ENCODE measurements at regions not wholly inside any gene's neighbourhood (a gene's known extent, or its start where the extent isn't known, plus 50 kb on each side); places are given as distances from the start of the nearest gene placed in this dataset.

GRCh38 chr6:167485186-167485978 is 160.5 kb downstream of the TTLL2 start:
- Histone ChIP-seq H3K4me3 (no peak overlapping the region), H3K4me1 (no peaks in the 10 kb centered on the region), H3K27me3 (peaks cover 0 to 3% of the 10 kb centered on the region in 2 donors), H3K9me3 (no peaks in the 10 kb centered on the region), H3K36me3 (no peaks in the 10 kb centered on the region), H3K27ac (no peak overlapping the region)
- DNase-seq, result no peak
- TF ChIP-seq CTCF (IDR thresholded peaks at IDR 0.05), result peak; percentile 69 to 75
- intact Hi-C loops (cut with DNase I; ENCODE audit: low total_unique reads), result loop anchor here (5.0 kb wide), 1 partner anchor 417 kb away; no protein-coding TSS in a partner anchor

- Histone ChIP-seq H3K27ac (no peak overlapping the region), H3K4me3 (no peak overlapping the region), H3K27me3 (no peaks in the 10 kb centered on the region), H3K9me3 (no peaks in the 10 kb centered on the region), H3K36me3 (no peaks in the 10 kb centered on the region), H3K4me1 (no peaks in the 10 kb centered on the region)
- TF ChIP-seq CTCF (IDR thresholded peaks at IDR 0.05), result no peak
- no peak for DNase-seq
- intact Hi-C loops (cut with DNase I; ENCODE audit: low total_unique reads), result loop anchor here (5.0 kb wide), 1 partner anchor 414 kb away; no protein-coding TSS in a partner anchor
These were observed 163.1 kb downstream of the TTLL2 start for GRCh38 chr6:167487749-167488664.

DNA sequence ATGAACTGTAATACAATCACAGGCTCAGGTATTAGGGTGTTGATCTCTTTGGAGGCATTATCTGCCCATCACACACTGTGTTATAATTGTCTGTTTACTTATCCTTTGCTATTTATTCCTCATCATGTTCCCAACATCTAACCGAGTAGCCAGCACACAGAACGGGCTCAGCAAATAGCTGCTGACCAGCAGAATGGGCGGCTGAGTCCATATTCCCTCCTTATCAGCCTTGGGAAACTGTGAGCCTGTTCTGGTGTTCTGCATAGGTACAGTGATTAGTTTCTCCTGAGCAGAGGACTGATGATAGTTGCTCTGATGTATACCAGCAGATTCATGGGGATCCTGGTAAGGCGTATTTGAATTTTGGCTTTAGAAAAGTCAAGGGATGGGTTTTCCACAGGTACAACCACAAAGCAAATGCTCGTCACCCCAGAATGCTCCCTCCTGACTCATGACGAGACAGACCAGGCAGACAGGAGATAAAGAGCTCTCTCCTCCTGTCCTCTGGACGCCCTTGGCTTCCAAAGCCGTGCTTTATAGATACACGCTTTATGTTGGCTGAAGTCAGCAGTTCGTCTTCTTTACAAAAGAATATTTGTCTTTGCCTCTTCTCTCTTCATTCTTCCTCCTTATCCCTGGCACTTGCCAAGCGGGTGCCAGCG is 166.7 kb downstream of the TTLL2 start:
- intact Hi-C loops (cut with DNase I; ENCODE audit: low total_unique reads), result no loop called here
- Histone ChIP-seq H3K27ac (no peak overlapping the region), H3K36me3 (no peaks in the 10 kb centered on the region), H3K27me3 (no peaks in the 10 kb centered on the region), H3K4me3 (no peak overlapping the region), H3K9me3 (no peaks in the 10 kb centered on the region), H3K4me1 (peaks cover 0 to 13% (median 4%) of the 10 kb centered on the region in 4 donors)
- DNase-seq, result no peak
- no peak for TF ChIP-seq CTCF (IDR thresholded peaks at IDR 0.05)

DNA sequence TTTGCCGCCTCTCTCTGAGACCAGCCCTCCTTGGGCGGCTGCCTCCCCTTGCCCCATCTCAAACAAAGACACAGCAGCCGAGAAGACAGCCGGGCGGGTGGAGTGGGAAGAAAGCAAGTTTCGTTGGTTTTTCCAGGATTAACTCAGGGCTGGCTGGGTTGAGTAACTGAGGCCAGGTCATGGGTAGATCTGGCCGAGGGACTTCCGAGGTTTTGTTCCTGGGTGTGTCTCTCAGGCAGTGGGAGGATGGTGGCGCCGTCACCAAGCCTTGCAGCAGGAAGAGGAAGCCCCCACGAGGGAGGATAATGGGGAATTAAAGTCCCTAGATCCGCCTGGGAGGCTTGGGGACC is 167.2 kb downstream of the TTLL2 start:
- Histone ChIP-seq H3K4me3 (no peak overlapping the region), H3K9me3 (no peaks in the 10 kb centered on the region), H3K27ac (no peak overlapping the region), H3K36me3 (no peaks in the 10 kb centered on the region), H3K27me3 (no peaks in the 10 kb centered on the region), H3K4me1 (peaks cover 0 to 18% (median 4%) of the 10 kb centered on the region in 4 donors)
- intact Hi-C loops (cut with DNase I; ENCODE audit: low total_unique reads), result no loop called here
- TF ChIP-seq CTCF (IDR thresholded peaks at IDR 0.05), result no peak
- peak; percentile 35 to 64 for DNase-seq

DNA sequence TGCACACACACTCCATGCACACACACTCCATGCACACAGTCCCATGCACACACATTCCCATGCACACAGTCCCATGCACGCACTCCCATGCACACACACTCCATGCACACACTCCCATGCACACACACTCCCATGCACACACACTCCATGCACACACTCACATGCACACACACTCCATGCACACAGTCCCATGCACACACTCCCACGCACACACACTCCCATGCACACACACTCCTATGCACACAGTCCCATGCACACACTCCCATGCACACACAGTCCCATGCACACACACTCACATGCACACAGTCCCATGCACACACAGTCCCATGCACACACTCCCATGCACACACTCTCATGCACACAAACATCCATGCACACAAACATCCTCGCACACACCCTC is 168.4 kb downstream of the TTLL2 start:
- no peaks in the 10 kb centered on the region for H3K27me3 ChIP-seq
- no peak for DNase-seq
- intact Hi-C loops (cut with DNase I; ENCODE audit: low total_unique reads), result no loop called here
- no peak overlapping the region for H3K4me3 ChIP-seq
- no peaks in the 10 kb centered on the region for H3K9me3 ChIP-seq
- H3K36me3 ChIP-seq, result no peaks in the 10 kb centered on the region
- H3K27ac ChIP-seq, result no peak overlapping the region
- no peak for TF ChIP-seq CTCF (IDR thresholded peaks at IDR 0.05)
- peaks cover 0 to 24% (median 4%) of the 10 kb centered on the region in 4 donors for H3K4me1 ChIP-seq
